Activated T-cell treated with anti-CD3 and anti-CD28 coated beads for 24 hours (primary cell): ENCODE measurements at regions not wholly inside any gene's neighbourhood (a gene's known extent, or its start where the extent isn't known, plus 50 kb on each side); places are given as distances from the start of the nearest gene placed in this dataset.

Experiments used
- DNase-seq: peaks from one replicate; pipeline ENCODE4 v3.0.0-alpha.2; 2020; ENCODE audit warnings: low read depth

- DNase-seq = no peak
Measured at GRCh38 chr3:94709249-94709902, 646.5 kb downstream of the NSUN3 start.

DNA sequence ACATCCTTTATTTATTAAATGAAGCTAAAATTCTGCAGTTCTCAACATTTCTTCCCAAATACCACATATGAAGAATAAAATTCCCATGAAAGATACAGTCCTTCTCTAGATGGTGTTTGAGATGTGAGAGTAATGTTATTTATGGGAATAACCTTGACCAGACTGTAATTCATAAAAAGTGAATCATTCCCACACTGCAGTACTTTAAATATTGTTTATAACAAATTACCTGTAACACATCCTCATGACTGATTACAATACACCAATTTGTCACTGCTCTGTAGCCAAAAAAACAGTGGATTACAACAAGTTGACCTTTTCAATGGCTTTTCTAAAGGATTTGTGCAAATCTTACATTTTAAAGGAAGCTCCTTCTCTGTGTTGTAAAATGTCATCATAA lies 651.3 kb downstream of the NSUN3 start:
- no peak for DNase-seq

- no peak for DNase-seq
Measured at GRCh38 chr3:94716326-94717018, 653.6 kb downstream of the NSUN3 start.

DNA sequence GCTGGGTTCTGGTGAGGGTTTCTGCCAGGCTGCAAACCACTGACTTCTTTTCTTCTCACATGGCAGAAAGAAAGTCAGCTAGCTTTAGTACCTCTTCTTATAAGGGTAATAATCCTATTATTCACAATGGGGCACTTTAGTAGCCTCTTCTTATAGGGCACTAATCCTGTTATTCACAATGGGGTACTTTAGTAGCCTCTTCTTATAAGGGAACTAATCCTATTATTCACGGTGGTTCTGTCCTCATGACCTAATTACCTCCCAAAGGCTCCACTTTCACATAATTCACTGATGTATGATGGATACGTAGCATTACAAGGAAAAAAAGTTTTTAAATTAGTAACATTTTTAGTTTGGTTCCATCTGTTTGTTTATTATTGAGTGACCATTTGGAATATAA lies 671.3 kb downstream of the NSUN3 start:
- DNase-seq = no peak

DNA sequence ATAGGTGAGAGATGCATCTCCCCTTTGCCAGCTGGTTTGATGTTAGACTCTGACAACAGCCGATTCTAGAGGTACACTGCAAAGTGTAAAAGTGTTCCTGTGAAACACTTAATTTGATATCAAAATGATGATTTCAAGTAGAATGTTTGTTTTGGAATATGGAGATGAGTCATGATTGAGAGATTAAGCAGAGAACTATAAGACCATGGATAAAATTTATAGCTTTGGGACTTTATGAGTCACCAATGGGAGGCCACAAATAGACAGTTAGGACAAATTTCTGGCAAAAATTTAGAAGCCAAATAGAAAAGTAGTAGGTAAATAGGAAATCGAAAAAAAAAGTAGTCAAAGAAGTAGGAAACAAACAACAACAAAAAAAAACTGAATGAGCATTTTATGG lies 672.5 kb downstream of the NSUN3 start:
- DNase-seq = no peak

- no peak for DNase-seq
Measured at GRCh38 chr3:94737116-94737515, 674.3 kb downstream of the NSUN3 start.

- DNase-seq = no peak
Measured at GRCh38 chr3:94739420-94739819, 676.6 kb downstream of the NSUN3 start.

DNA sequence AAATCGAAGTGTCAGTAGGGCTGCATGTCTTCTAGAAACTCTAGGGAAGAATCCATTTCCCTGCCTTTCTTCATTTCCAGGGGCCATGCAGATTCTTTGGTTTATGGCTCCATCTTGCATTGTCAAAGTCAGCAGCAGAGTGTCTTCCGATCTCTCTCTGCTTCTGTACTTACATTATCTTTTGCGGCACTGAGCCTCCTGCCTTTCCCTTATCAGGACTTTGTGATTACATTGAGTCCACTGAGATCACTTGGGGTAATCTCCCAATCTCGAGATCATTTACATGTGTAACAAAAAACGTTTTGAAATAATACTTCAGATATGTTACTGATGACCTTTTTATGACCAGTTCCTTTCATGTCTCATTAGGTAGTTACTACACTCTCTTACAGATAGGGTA lies 695.9 kb downstream of the NSUN3 start:
- DNase-seq = no peak

DNA sequence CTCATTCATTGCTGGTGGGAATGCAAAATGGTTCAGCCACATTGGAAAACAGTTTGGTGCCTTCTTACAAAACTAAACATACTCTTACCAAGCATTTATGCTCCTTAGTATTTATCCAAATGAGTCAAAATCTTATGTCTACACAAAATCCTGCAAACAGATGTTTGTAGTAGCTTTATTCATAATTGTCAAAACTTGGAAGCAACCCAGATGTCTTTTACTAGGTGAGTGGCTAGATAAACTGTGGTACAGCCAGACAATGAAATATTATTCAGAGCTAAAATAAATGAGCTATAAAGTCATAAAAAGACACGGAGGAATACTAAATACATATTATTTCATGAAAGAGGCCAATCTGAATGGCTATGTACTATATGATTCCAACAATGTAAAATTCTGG lies 709.5 kb downstream of the NSUN3 start:
- no peak for DNase-seq

- DNase-seq = no peak
Measured at GRCh38 chr3:94775746-94776145, 712.9 kb downstream of the NSUN3 start.

- no peak for DNase-seq
Measured at GRCh38 chr3:94776401-94776915, 713.6 kb downstream of the NSUN3 start.

DNA sequence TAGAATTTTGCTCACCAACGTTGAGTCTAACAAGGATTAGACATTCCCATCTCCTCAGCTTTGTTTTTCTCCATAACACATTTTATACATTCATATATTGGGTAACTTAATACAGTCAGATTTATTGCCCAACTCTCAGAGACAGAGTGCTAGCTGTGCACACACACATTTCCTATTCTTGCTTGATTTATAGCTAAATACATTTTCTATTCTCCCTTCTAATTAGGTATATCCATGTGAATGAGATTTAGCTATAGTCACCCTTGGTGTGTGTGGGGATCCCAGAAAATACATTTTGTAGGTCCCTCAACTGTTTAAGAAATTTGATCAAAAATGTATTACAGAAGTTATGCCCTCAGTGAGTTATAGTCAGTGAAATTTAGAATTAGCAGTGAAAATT lies 715.4 kb downstream of the NSUN3 start:
- no peak for DNase-seq

GRCh38 chr3:94778814-94779494 lies 716.1 kb downstream of the NSUN3 start:
- no peak for DNase-seq

- no peak for DNase-seq
Measured at GRCh38 chr3:94779699-94780098, 716.8 kb downstream of the NSUN3 start.

GRCh38 chr3:94784274-94784673 lies 721.4 kb downstream of the NSUN3 start:
- no peak for DNase-seq

DNA sequence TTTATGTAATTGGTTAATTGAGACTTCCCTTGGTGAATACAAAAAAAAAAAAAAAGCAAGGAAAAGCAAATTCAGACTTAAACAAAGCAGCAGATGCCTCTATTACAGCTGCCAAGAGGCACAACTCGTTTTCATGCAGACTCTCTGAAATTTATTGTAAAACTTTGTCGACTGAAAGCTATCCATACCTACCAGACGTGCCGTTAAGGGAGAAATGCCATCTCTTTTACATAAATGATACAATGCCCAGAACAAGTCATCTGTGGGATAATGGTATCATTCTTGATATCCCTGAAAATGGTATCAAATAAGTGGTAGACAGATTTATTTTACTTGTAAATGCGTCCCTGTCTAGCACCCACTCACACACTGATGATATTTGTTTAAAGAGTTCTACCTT lies 724.2 kb downstream of the NSUN3 start:
- DNase-seq = no peak

DNA sequence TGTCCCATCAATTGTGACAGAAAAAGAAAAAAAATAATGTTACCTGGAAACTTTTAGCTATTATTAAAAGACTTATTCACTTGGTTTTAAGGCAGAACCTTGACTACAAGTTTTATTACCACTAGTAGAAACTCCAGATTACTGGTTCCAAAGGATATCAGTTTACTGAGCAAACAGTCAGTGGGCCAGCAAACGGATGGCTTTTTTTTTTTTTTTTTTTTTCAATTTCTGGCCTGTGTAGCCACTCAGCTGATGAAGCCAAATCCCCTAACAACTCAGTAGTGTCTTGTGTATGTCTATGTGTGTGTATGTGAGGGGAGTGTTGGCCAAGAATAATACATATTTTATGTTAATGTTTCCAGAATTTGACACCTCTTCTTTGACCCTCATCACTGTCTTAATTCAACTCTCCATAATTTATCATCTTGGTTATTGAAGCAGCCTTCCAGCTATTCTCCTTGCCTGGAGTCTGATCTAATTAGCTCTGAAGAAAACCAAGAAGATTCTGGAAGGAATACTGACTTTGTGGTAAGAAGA lies 724.9 kb downstream of the NSUN3 start:
- no peak for DNase-seq

GRCh38 chr3:94794563-94794962 lies 731.7 kb downstream of the NSUN3 start:
- no peak for DNase-seq

GRCh38 chr3:94799420-94800060 lies 736.7 kb downstream of the NSUN3 start:
- no peak for DNase-seq

DNA sequence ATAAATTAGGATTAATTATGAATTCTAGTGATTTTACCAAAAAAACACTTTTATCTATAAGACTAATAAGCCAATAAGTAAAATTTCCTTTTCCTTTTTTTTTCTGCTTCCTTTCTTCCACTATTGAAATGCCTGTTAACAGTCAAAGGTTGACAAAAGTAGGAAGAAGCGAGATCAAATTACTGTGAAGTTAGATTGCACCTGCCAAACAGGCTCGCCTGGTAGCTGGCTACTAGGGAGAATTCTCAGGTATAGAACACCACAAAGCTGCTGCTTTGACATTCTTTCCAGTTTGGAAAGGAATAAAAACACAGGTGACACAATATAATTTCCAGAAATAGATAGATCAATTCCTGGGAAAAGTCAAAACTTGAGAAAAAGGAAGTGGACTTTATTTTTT lies 749.0 kb downstream of the NSUN3 start:
- DNase-seq = no peak

- DNase-seq = no peak
Measured at GRCh38 chr3:94821241-94821640, 758.4 kb downstream of the NSUN3 start.

DNA sequence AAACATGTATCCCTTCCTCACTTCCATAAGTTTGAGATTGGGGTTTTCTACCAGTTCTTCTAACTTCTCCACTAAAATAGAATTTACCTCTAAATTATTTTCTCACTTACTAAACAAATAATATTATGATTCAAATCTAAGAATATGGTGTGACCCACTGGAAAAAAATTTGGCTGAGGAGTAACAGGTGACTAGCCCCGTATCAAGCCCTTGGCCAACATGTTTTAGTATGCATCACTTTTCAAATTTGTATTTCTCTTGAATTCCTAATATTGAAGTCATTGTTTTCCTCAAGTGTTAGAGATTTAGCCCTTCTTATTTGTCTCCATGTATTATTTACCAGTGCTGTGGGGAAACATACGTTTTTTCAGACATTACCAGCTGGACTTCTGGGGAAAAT lies 759.4 kb downstream of the NSUN3 start:
- no peak for DNase-seq
